ENCODE measurements at regions not wholly inside any gene's neighbourhood (a gene's known extent, or its start where the extent isn't known, plus 50 kb on each side); places are given as distances from the start of the nearest gene placed in this dataset.
"Not testable (repeated sequence)": the region's sequence is repeated elsewhere in the genome, so short reads cannot be mapped to it uniquely, and the experiment has no call there.

- Histone ChIP-seq H3K27ac (ENCODE audit: low read length) (no peak overlapping the region), H3K36me3 (ENCODE audit: insufficient read depth, low read depth, low read length) (no peaks in the 10 kb centered on the region), H3K4me3 (ENCODE audit: low read length) (no peak overlapping the region), H3K27me3 (ENCODE audit: insufficient read depth, low read length) (no peaks in the 10 kb centered on the region), H3K9me3 (ENCODE audit: insufficient read depth, low read depth, low read length) (no peaks in the 10 kb centered on the region), H3K9ac (ENCODE audit: low read depth, low read length) (no peak overlapping the region), H3K4me1 (ENCODE audit: insufficient read depth, low read length) (peaks cover 22% of the 10 kb centered on the region)
Observed at GRCh38 chr6:44040786-44041185, 86.5 kb downstream of the MRPL14 start.

GRCh38 chr6:44039839-44040350 lies 87.4 kb downstream of the MRPL14 start:
- H3K4me1 ChIP-seq (ENCODE audit: insufficient read depth, low read length): peaks cover 22% of the 10 kb centered on the region
- H3K36me3 ChIP-seq (ENCODE audit: insufficient read depth, low read depth, low read length): no peaks in the 10 kb centered on the region
- no peak overlapping the region for H3K27ac ChIP-seq (ENCODE audit: low read length)
- no peak overlapping the region for H3K9ac ChIP-seq (ENCODE audit: low read depth, low read length)
- H3K4me3 ChIP-seq (ENCODE audit: low read length): no peak overlapping the region
- H3K27me3 ChIP-seq (ENCODE audit: insufficient read depth, low read length): no peaks in the 10 kb centered on the region
- H3K9me3 ChIP-seq (ENCODE audit: insufficient read depth, low read depth, low read length): no peaks in the 10 kb centered on the region

GRCh38 chr6:44039191-44039719 lies 88.0 kb downstream of the MRPL14 start:
- Histone ChIP-seq H3K4me3 (ENCODE audit: low read length) (no peak overlapping the region), H3K27me3 (ENCODE audit: insufficient read depth, low read length) (no peaks in the 10 kb centered on the region), H3K4me1 (ENCODE audit: insufficient read depth, low read length) (peaks cover 22% of the 10 kb centered on the region), H3K27ac (ENCODE audit: low read length) (no peak overlapping the region), H3K36me3 (ENCODE audit: insufficient read depth, low read depth, low read length) (no peaks in the 10 kb centered on the region), H3K9ac (ENCODE audit: low read depth, low read length) (no peak overlapping the region), H3K9me3 (ENCODE audit: insufficient read depth, low read depth, low read length) (no peaks in the 10 kb centered on the region)

- no peak overlapping the region for H3K9ac ChIP-seq (ENCODE audit: low read depth, low read length)
- no peaks in the 10 kb centered on the region for H3K9me3 ChIP-seq (ENCODE audit: insufficient read depth, low read depth, low read length)
- no peak overlapping the region for H3K4me3 ChIP-seq (ENCODE audit: low read length)
- no peaks in the 10 kb centered on the region for H3K36me3 ChIP-seq (ENCODE audit: insufficient read depth, low read depth, low read length)
- H3K27ac ChIP-seq (ENCODE audit: low read length): no peak overlapping the region
- H3K4me1 ChIP-seq (ENCODE audit: insufficient read depth, low read length): peaks cover 22% of the 10 kb centered on the region
- no peaks in the 10 kb centered on the region for H3K27me3 ChIP-seq (ENCODE audit: insufficient read depth, low read length)
Observed at GRCh38 chr6:44038543-44039065, 88.6 kb downstream of the MRPL14 start.

GRCh38 chr6:44037847-44038542 lies 89.3 kb downstream of the MRPL14 start:
- no peak overlapping the region for H3K9ac ChIP-seq (ENCODE audit: low read depth, low read length)
- H3K9me3 ChIP-seq (ENCODE audit: insufficient read depth, low read depth, low read length): no peaks in the 10 kb centered on the region
- H3K27me3 ChIP-seq (ENCODE audit: insufficient read depth, low read length): no peaks in the 10 kb centered on the region
- no peak overlapping the region for H3K27ac ChIP-seq (ENCODE audit: low read length)
- peaks cover 16% of the 10 kb centered on the region for H3K4me1 ChIP-seq (ENCODE audit: insufficient read depth, low read length)
- H3K4me3 ChIP-seq (ENCODE audit: low read length): no peak overlapping the region
- H3K36me3 ChIP-seq (ENCODE audit: insufficient read depth, low read depth, low read length): no peaks in the 10 kb centered on the region

GRCh38 chr6:44037276-44037675 lies 90.0 kb downstream of the MRPL14 start:
- H3K9ac ChIP-seq (ENCODE audit: low read depth, low read length); H3K4me3 ChIP-seq (ENCODE audit: low read length); H3K9me3 ChIP-seq (ENCODE audit: insufficient read depth, low read depth, low read length); H3K27me3 ChIP-seq (ENCODE audit: insufficient read depth, low read length); H3K27ac ChIP-seq (ENCODE audit: low read length); H3K36me3 ChIP-seq (ENCODE audit: insufficient read depth, low read depth, low read length): not testable (repeated sequence)
- peaks cover 10% of the 10 kb centered on the region for H3K4me1 ChIP-seq (ENCODE audit: insufficient read depth, low read length)

- Histone ChIP-seq H3K9me3 (ENCODE audit: insufficient read depth, low read depth, low read length) (no peaks in the 10 kb centered on the region), H3K27me3 (ENCODE audit: insufficient read depth, low read length) (no peaks in the 10 kb centered on the region), H3K36me3 (ENCODE audit: insufficient read depth, low read depth, low read length) (no peaks in the 10 kb centered on the region), H3K27ac (ENCODE audit: low read length) (no peak overlapping the region), H3K9ac (ENCODE audit: low read depth, low read length) (no peak overlapping the region), H3K4me3 (ENCODE audit: low read length) (no peak overlapping the region), H3K4me1 (ENCODE audit: insufficient read depth, low read length) (peaks cover 6% of the 10 kb centered on the region)
Observed at GRCh38 chr6:44036699-44037101, 90.6 kb downstream of the MRPL14 start.

- no peaks in the 10 kb centered on the region for H3K9me3 ChIP-seq (ENCODE audit: insufficient read depth, low read depth, low read length)
- no peak overlapping the region for H3K4me3 ChIP-seq (ENCODE audit: low read length)
- no peak overlapping the region for H3K27ac ChIP-seq (ENCODE audit: low read length)
- H3K9ac ChIP-seq (ENCODE audit: low read depth, low read length): no peak overlapping the region
- peaks cover 1% of the 10 kb centered on the region for H3K4me1 ChIP-seq (ENCODE audit: insufficient read depth, low read length)
- H3K36me3 ChIP-seq (ENCODE audit: insufficient read depth, low read depth, low read length): no peaks in the 10 kb centered on the region
- H3K27me3 ChIP-seq (ENCODE audit: insufficient read depth, low read length): no peaks in the 10 kb centered on the region
Observed at GRCh38 chr6:44036196-44036595, 91.1 kb downstream of the MRPL14 start.

- no peak overlapping the region for H3K4me3 ChIP-seq (ENCODE audit: low read length)
- H3K36me3 ChIP-seq (ENCODE audit: insufficient read depth, low read depth, low read length): no peaks in the 10 kb centered on the region
- no peak overlapping the region for H3K27ac ChIP-seq (ENCODE audit: low read length)
- no peaks in the 10 kb centered on the region for H3K27me3 ChIP-seq (ENCODE audit: insufficient read depth, low read length)
- no peak overlapping the region for H3K9ac ChIP-seq (ENCODE audit: low read depth, low read length)
- H3K9me3 ChIP-seq (ENCODE audit: insufficient read depth, low read depth, low read length): no peaks in the 10 kb centered on the region
- no peaks in the 10 kb centered on the region; the same call in 1 of the 2 replicates for H3K4me1 ChIP-seq (ENCODE audit: insufficient read depth, low read length)
Observed at GRCh38 chr6:44035621-44036020, 91.6 kb downstream of the MRPL14 start.

- Histone ChIP-seq H3K9me3 (ENCODE audit: insufficient read depth, low read depth, low read length) (no peaks in the 10 kb centered on the region), H3K36me3 (ENCODE audit: insufficient read depth, low read depth, low read length) (no peaks in the 10 kb centered on the region), H3K27me3 (ENCODE audit: insufficient read depth, low read length) (no peaks in the 10 kb centered on the region), H3K4me3 (ENCODE audit: low read length) (no peak overlapping the region), H3K4me1 (ENCODE audit: insufficient read depth, low read length) (no peaks in the 10 kb centered on the region; the same call in 1 of the 2 replicates), H3K27ac (ENCODE audit: low read length) (no peak overlapping the region), H3K9ac (ENCODE audit: low read depth, low read length) (no peak overlapping the region)
Observed at GRCh38 chr6:44034931-44035345, 92.3 kb downstream of the MRPL14 start.

GRCh38 chr6:44034391-44034861 lies 92.8 kb downstream of the MRPL14 start:
- Histone ChIP-seq H3K9ac (ENCODE audit: low read depth, low read length) (no peak overlapping the region), H3K4me3 (ENCODE audit: low read length) (no peak overlapping the region), H3K9me3 (ENCODE audit: insufficient read depth, low read depth, low read length) (no peaks in the 10 kb centered on the region), H3K27me3 (ENCODE audit: insufficient read depth, low read length) (no peaks in the 10 kb centered on the region), H3K4me1 (ENCODE audit: insufficient read depth, low read length) (no peaks in the 10 kb centered on the region; the same call in 1 of the 2 replicates), H3K36me3 (ENCODE audit: insufficient read depth, low read depth, low read length) (no peaks in the 10 kb centered on the region), H3K27ac (ENCODE audit: low read length) (no peak overlapping the region)

Measured in iPS-20b (cell line).